ENCODE measurements at regions not wholly inside any gene's neighbourhood (a gene's known extent, or its start where the extent isn't known, plus 50 kb on each side); places are given as distances from the start of the nearest gene placed in this dataset.

- no peak overlapping the region for H3K4me2 ChIP-seq
- H2AFZ ChIP-seq (ENCODE audit: low read depth) = no peak overlapping the region
- no peaks in the 10 kb centered on the region for H4K20me1 ChIP-seq (ENCODE audit: insufficient read depth)
- H3K27me3 ChIP-seq (ENCODE audit: insufficient read depth, low read depth) = no peaks in the 10 kb centered on the region
- H3K27ac ChIP-seq = no peak overlapping the region
- H3K9ac ChIP-seq = no peak overlapping the region
- TF ChIP-seq CTCF (conservative IDR thresholded peaks at IDR 0.05; ENCODE audit: low read depth, low read length) = no peak
- no peak overlapping the region for H3K4me3 ChIP-seq (IDR thresholded peaks at IDR 0.05; ENCODE audit: insufficient read depth, low read depth, low read length)
- H3K79me2 ChIP-seq (ENCODE audit: insufficient read depth, low read depth) = no peaks in the 10 kb centered on the region
- no peaks in the 10 kb centered on the region for H3K36me3 ChIP-seq (ENCODE audit: insufficient read depth)
- no peaks in the 10 kb centered on the region for H3K4me1 ChIP-seq (ENCODE audit: low read depth, poor library complexity, severe bottlenecking)
Measured at GRCh38 chr16:35319536-35320192, 1860.3 kb downstream of the TP53TG3F start.

- Histone ChIP-seq H2AFZ (ENCODE audit: low read depth) (no peak overlapping the region), H3K4me2 (no peak overlapping the region), H3K79me2 (ENCODE audit: insufficient read depth, low read depth) (no peaks in the 10 kb centered on the region), H3K9ac (no peak overlapping the region), H3K4me1 (ENCODE audit: low read depth, poor library complexity, severe bottlenecking) (no peaks in the 10 kb centered on the region), H3K27ac (no peak overlapping the region), H3K4me3 (IDR thresholded peaks at IDR 0.05; ENCODE audit: insufficient read depth, low read depth, low read length) (no peak overlapping the region), H4K20me1 (ENCODE audit: insufficient read depth) (no peaks in the 10 kb centered on the region), H3K27me3 (ENCODE audit: insufficient read depth, low read depth) (no peaks in the 10 kb centered on the region), H3K36me3 (ENCODE audit: insufficient read depth) (no peaks in the 10 kb centered on the region)
- no peak for TF ChIP-seq CTCF (conservative IDR thresholded peaks at IDR 0.05; ENCODE audit: low read depth, low read length)
Measured at GRCh38 chr16:35325936-35326335, 1866.5 kb downstream of the TP53TG3F start.

GRCh38 chr16:35339337-35339736 is 1879.9 kb downstream of the TP53TG3F start:
- no peak overlapping the region for H3K4me3 ChIP-seq (IDR thresholded peaks at IDR 0.05; ENCODE audit: insufficient read depth, low read depth, low read length)
- H3K27ac ChIP-seq = no peak overlapping the region
- TF ChIP-seq CTCF (conservative IDR thresholded peaks at IDR 0.05; ENCODE audit: low read depth, low read length) = no peak
- H3K79me2 ChIP-seq (ENCODE audit: insufficient read depth, low read depth) = no peaks in the 10 kb centered on the region
- H4K20me1 ChIP-seq (ENCODE audit: insufficient read depth) = no peaks in the 10 kb centered on the region
- H3K9ac ChIP-seq = no peak overlapping the region
- H3K4me2 ChIP-seq = no peak overlapping the region
- H3K27me3 ChIP-seq (ENCODE audit: insufficient read depth, low read depth) = no peaks in the 10 kb centered on the region
- no peak overlapping the region for H2AFZ ChIP-seq (ENCODE audit: low read depth)
- no peaks in the 10 kb centered on the region; the same call in 1 of the 2 replicates for H3K36me3 ChIP-seq (ENCODE audit: insufficient read depth)
- H3K4me1 ChIP-seq (ENCODE audit: low read depth, poor library complexity, severe bottlenecking) = no peaks in the 10 kb centered on the region

GRCh38 chr16:35342012-35342411 is 1882.6 kb downstream of the TP53TG3F start:
- Histone ChIP-seq H3K79me2 (ENCODE audit: insufficient read depth, low read depth) (no peaks in the 10 kb centered on the region), H3K4me3 (IDR thresholded peaks at IDR 0.05; ENCODE audit: insufficient read depth, low read depth, low read length) (no peak overlapping the region), H3K27me3 (ENCODE audit: insufficient read depth, low read depth) (no peaks in the 10 kb centered on the region), H3K4me1 (ENCODE audit: low read depth, poor library complexity, severe bottlenecking) (no peaks in the 10 kb centered on the region), H2AFZ (ENCODE audit: low read depth) (no peak overlapping the region), H3K27ac (no peak overlapping the region), H3K9ac (no peak overlapping the region), H3K36me3 (ENCODE audit: insufficient read depth) (no peaks in the 10 kb centered on the region; the same call in 1 of the 2 replicates), H4K20me1 (ENCODE audit: insufficient read depth) (no peaks in the 10 kb centered on the region), H3K4me2 (no peak overlapping the region)
- no peak for TF ChIP-seq CTCF (conservative IDR thresholded peaks at IDR 0.05; ENCODE audit: low read depth, low read length)

All from KMS-11 (cell line).